NCI-H1417 (cell line): ENCODE measurements at regions not wholly inside any gene's neighbourhood (a gene's known extent, or its start where the extent isn't known, plus 50 kb on each side); places are given as distances from the start of the nearest gene placed in this dataset.
A peak's percentile ranks its signal among the peaks of the same experiment; 100 is the strongest.
"Not testable (repeated sequence)": the region's sequence is repeated elsewhere in the genome, so short reads cannot be mapped to it uniquely, and the experiment has no call there.

Experiments
- DNase-seq, 3 experiments: peaks; one replicate each; lab custom pipeline; 2025; lab: John Stamatoyannopoulos, UW

GRCh38 chr9:78668148-78668832 is 371.4 kb downstream of the PSAT1 start:
- DNase-seq = no peak

- DNase-seq = no peak
These were observed 372.7 kb downstream of the PSAT1 start for GRCh38 chr9:78669591-78669990.

DNA sequence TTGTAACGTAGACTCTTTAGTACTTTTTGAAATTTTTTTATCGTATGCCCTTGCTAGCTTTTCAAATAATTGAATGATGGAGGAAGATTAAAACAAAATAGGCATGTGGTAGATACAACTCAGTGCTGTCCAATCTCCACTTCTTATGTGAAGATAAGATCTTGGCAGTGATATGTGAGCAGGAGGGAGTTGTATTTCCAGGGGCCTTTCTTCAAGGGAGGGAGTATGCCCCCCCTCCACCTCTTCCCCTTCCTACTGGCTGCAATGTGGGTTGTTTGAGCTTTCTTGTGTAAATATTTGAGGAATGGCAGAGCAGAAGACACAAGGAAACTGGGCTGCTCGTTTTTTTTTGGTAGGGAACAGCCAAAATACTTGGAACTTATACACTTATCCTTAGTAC is 374.9 kb downstream of the PSAT1 start:
- DNase-seq = no peak

GRCh38 chr9:78674874-78675273 is 377.9 kb downstream of the PSAT1 start:
- peak in 1 of 3 experiments; percentile 29 for DNase-seq

DNA sequence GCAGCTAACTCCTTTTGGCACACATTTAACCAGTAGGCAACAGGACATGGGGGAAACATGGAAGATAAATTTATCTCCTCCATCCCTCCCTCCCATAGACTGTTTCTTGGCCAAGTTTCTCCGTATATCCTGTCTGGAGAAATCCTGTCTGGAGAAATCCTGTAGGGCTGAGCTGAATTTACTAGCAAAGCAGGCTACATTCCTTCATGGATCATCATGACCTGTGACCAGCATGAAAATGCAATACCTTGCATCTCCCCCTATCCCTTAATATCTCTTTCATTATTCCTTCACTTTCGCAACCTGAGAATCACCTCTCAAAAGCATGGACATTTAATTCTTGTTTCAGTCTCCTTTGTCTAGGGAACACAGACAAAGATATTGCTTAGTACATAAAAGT is 379.1 kb downstream of the PSAT1 start:
- no peak for DNase-seq

DNA sequence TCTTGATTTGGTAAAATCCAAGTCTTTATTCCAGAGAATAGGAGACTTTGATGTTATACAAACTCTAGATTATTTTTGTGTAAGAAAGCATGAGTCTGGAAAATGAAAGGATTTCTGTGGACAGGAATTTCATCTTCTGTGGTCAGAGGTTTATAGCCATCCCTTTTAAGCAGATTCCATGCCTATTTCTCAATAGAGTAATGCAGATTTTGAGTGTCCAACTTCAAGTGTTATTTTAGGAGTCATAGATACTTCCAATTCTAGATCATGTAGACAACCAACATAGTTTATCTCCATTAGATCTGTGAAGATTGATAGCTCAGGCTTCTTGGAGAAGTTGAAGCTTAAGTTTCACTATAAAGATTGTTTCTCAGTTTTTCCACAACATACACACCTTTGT is 379.7 kb downstream of the PSAT1 start:
- no peak for DNase-seq

- DNase-seq = no peak
These were observed 380.4 kb downstream of the PSAT1 start for GRCh38 chr9:78677326-78677725.

- DNase-seq = peak in 2 of 3 experiments; percentile 39 to 75
These were observed 382.0 kb downstream of the PSAT1 start for GRCh38 chr9:78678877-78679276.

DNA sequence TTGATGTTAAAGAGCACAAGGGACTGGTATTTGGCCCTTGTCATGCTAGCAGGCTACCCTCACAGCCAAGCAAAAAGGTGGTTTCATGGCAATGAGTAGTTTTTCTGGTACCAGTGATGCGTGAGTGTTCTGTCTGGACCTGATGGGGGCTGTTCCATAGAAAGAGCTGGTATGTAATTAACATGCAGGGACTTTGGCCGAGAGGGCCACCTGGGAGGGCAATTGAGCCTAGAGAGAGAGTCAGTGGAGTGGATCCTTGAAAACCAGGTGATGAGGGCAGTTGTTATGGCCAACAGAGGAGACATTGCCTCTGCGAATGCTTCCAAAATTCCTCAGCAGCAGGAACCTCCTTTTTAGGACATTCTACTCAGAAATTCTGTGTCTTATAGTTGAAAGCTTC is 383.3 kb downstream of the PSAT1 start:
- peak in 2 of 3 experiments; percentile 31 to 32 for DNase-seq

GRCh38 chr9:78682216-78682615 is 385.3 kb downstream of the PSAT1 start:
- peak in 1 of 3 experiments; percentile 13 for DNase-seq

DNA sequence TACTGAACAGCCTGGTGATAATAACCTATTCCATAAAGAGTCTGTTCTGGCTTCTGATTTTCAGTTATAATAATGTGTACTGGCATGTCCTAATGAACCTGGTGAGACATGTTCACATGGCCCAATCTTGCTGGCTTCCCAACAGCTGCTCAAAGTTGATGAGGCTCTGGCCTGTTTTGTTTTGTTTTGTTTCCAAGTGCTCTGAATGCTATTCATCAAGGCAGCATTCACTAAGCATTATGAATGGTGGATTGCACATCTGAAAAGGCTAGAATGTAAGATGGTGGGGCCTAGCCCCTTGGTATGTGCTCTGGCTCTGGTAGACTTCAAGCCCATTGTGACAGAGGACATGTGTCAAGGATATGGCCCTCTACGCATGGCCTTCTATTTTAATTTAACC is 388.5 kb downstream of the PSAT1 start:
- no peak for DNase-seq

GRCh38 chr9:78688796-78689195 is 391.9 kb downstream of the PSAT1 start:
- no peak for DNase-seq

DNA sequence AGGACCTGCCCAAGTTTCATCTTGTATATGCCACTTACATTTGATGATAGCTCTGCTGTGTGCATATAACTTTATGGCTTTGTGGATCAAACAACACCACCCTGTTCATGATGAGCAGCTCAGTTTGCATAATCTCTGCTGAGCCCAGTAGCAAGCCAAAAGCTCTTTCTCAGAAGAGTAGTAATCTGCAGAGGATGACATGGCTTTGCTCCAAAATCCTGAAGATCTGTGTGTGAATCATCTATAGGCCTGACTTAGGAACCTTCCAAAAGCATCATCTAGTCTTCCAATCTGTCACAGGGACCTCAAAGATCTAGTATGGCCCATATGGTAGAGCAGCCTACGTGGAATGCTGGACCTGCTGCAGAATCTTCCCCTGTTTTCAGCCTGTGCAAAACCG is 394.6 kb downstream of the PSAT1 start:
- no peak for DNase-seq

GRCh38 chr9:78692871-78693270 is 395.9 kb downstream of the PSAT1 start:
- no peak for DNase-seq

- DNase-seq = peak; percentile 78 to 94 (median 84)
These were observed 398.0 kb downstream of the PSAT1 start for GRCh38 chr9:78694974-78695373.

GRCh38 chr9:78695519-78695918 is 398.6 kb downstream of the PSAT1 start:
- DNase-seq = peak; percentile 81 to 93 (median 84)

DNA sequence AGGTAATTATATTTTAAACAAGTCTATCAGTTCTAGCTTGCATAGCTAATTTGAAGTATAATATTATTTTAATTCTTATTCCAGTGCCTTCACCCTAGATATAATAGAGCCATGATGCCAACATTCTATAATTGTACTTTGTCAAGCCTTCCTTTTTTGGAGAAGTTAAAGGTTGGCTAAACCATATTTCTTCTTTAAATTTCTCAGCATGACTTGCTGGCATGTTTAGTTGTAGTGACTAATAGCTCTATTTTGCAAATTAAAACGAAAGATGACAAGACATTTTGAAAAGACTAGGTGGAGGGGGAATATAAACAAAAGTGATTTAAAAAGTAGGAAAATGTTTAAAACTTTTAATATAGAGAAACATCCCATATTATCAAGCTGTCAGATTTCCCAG is 400.7 kb downstream of the PSAT1 start:
- DNase-seq = no peak

- no peak for DNase-seq
These were observed 401.4 kb downstream of the PSAT1 start for GRCh38 chr9:78698371-78698770.

DNA sequence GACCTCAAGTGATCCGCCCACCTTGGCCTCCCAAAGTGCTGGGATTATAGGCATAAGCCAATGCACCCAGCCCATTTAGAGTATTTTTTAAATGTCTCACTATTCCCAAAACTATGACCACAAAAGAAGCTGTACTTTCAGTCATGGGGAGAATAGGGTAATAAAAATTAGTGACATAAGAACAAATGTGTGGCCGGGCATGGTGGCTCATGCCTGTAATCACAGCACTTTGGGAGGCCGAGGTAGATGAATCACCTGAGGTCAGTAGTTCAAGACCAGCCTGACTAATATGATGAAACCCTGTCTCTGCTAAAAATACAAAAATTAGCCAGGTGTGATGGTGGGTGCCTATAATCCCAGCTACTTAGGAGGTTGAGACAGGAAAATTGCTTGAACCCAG is 402.3 kb downstream of the PSAT1 start:
- DNase-seq = not testable (repeated sequence)

DNA sequence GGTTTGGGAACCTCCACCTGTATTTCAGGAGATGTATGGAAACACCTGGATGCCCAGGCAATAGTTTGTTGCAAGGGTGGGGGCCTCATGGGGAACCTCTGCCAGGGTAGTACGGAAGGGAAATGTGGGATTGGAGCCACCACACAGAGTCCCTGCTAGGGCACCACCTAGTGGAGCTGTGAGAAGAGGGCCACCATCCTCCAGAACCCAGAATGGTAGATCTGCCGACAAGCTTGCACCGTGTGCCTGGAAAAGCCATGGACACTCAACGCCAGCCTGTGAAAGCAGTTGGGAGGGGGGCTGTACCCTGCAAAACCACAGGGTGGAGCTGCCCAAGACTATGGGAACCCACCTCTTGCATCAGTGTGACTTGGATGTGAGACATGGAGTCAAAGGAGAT is 407.2 kb downstream of the PSAT1 start:
- DNase-seq = not testable (repeated sequence)

DNA sequence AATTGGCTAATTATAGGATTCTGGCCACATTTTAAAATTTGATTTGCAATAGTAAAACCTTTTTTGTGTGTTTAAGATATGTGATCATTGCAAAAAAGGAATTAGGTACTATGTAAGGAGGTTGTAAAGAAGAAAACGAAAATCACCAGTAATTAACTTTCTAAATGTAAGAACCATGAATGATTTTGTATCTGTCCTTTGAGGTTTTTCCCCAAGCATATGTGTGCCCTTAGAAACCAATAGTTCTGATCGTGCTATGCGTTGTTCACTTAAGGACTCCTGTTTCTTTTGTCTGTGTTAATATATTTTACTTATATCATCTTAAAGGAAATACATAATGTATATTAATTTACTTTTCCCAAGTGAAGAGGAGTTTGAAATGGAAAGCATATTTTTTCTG is 410.2 kb downstream of the PSAT1 start:
- no peak for DNase-seq

GRCh38 chr9:78707481-78707991 is 410.6 kb downstream of the PSAT1 start:
- no peak for DNase-seq

- peak in 2 of 3 experiments; percentile 33 to 75 for DNase-seq
These were observed 416.1 kb downstream of the PSAT1 start for GRCh38 chr9:78712903-78713613.
